GM10266 (cell line): ENCODE measurements at regions not wholly inside any gene's neighbourhood (a gene's known extent, or its start where the extent isn't known, plus 50 kb on each side); places are given as distances from the start of the nearest gene placed in this dataset.

Experiments used
- DNase-seq: peaks from one replicate; pipeline ENCODE4 v3.0.0; 2012; ENCODE audit errors: extremely low spot score
- TF ChIP-seq, protein P1 (sequence below): IDR thresholded peaks from 2 replicates; pipeline ENCODE4 v1.5.1; 2012; ENCODE audit warnings: mild to moderate bottlenecking, low read depth; ENCODE audit not compliant: control insufficient read depth, insufficient read depth; ENCODE audit errors: missing control alignments

- TF ChIP-seq, protein P1, sequence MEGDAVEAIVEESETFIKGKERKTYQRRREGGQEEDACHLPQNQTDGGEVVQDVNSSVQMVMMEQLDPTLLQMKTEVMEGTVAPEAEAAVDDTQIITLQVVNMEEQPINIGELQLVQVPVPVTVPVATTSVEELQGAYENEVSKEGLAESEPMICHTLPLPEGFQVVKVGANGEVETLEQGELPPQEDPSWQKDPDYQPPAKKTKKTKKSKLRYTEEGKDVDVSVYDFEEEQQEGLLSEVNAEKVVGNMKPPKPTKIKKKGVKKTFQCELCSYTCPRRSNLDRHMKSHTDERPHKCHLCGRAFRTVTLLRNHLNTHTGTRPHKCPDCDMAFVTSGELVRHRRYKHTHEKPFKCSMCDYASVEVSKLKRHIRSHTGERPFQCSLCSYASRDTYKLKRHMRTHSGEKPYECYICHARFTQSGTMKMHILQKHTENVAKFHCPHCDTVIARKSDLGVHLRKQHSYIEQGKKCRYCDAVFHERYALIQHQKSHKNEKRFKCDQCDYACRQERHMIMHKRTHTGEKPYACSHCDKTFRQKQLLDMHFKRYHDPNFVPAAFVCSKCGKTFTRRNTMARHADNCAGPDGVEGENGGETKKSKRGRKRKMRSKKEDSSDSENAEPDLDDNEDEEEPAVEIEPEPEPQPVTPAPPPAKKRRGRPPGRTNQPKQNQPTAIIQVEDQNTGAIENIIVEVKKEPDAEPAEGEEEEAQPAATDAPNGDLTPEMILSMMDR: no peak
- no peak for DNase-seq
These were observed 211.1 kb downstream of the DMRT2 start for GRCh38 chr9:1261266-1261665.

DNA sequence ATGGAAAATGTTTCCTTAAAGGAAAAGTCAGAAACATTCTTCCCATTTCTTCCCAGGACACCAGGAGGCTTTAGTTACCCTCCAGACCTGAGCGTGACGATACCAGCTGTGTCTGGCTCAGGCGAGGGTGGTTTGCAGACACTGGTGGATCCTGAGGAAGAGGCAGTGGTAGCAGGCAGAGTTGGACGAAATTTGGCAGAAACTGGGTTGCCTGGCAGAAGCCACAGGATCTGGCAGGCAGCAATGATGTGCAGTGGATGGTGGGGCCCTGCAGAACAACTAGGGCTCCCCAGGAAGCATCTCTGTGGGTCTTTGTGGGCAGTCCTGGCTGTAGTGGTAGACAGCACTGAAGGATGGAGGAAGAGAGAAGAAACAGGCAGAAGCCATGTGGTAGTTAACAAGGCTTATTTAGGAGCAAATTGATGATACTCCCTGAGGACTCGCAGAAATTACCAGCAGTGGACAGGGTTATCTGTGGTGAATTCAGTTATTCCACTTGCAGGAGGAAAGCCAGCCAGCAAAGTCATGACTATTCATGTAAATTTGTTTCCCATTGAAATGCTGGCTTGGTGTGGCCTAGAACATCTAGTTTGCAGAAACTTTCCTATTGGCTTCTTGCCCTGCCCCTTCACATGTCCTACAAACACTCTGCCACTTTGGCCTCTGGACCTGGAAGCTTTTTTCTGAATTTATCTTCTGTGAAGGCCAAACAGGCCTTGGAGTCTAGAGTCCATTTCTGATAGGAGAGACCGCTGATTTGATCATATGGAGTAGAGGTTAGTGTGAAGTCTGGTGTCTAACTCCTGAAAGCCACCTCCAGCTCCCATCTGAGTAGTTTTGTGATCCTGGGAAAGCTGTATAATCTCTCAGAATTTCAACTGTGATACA, 212.0 kb downstream of the DMRT2 start:
- TF ChIP-seq, protein P1: no peak
- DNase-seq: no peak

DNA sequence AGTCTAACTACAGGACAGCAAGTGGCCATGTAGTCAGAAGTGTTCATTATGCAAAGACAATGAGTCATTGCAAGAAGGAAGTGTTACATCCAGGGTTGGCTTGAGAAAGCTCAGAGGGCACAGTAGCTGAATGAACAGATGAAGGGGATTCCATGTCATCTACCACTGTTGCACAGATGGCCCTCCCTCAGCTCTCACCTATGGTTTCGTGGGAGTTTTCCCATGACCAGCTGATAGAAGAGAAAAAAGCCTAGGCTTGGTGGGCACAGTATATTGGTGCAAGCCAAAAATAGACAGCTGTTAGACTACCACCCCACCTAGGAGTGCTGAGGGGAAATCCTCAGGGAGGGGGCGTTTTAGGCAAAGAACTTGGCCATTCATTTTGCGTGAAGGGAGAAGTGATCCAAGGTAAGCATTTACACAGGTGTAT, 217.0 kb downstream of the DMRT2 start:
- peak; percentile 16 for DNase-seq

GRCh38 chr9:1267581-1267980, 217.4 kb downstream of the DMRT2 start:
- DNase-seq: no peak
- TF ChIP-seq, protein P1: no peak

More for the DNA sequence above, 217.0 kb downstream of the DMRT2 start:
- TF ChIP-seq, protein P1: no peak

GRCh38 chr9:1269533-1270315, 219.6 kb downstream of the DMRT2 start:
- TF ChIP-seq, protein P1: no peak
- no peak for DNase-seq

- no peak for DNase-seq
- TF ChIP-seq, protein P1: no peak
These were observed 221.2 kb downstream of the DMRT2 start for GRCh38 chr9:1271367-1271766.

- no peak for DNase-seq
- TF ChIP-seq, protein P1: no peak
These were observed 221.6 kb downstream of the DMRT2 start for GRCh38 chr9:1271786-1272185.
